CD4-positive, alpha-beta T cell treated with Interleukin-15 for 1 hour (primary cell): ENCODE measurements at regions not wholly inside any gene's neighbourhood (a gene's known extent, or its start where the extent isn't known, plus 50 kb on each side); places are given as distances from the start of the nearest gene placed in this dataset.

Experiments used
- DNase-seq: peaks from one replicate; pipeline ENCODE4 v3.0.0-alpha.2; 2020

GRCh38 chr2:234673961-234674759 is 177.3 kb upstream of the ARL4C start:
- no peak for DNase-seq

- no peak for DNase-seq
Observed at GRCh38 chr2:234673501-234673900, 176.6 kb upstream of the ARL4C start.

GRCh38 chr2:234672498-234673150 is 175.7 kb upstream of the ARL4C start:
- no peak for DNase-seq

DNA sequence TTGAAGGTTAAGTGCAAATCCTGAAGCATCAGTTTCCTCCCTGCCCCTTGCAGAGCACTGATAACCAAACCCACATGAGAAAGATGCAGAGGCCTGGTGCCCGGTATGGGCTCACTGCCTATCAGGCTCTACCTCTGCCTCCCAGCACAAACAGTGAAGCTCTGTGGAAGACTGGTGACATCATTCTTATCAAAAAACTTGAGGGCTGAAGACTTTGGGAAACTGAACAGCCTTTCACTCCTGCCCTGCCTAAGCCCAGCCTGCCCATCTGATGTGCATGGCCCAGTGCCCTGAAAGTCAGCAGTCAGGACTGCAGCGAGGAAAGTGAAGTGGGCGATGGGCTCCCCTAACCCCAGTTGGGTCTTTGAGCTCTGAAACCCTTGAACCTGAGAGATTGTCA is 174.8 kb upstream of the ARL4C start:
- no peak for DNase-seq

- no peak for DNase-seq
Observed at GRCh38 chr2:234671231-234671630, 174.3 kb upstream of the ARL4C start.

GRCh38 chr2:234670806-234671205 is 173.9 kb upstream of the ARL4C start:
- DNase-seq, result no peak

- no peak for DNase-seq
Observed at GRCh38 chr2:234670052-234670451, 173.2 kb upstream of the ARL4C start.

- DNase-seq, result no peak
Observed at GRCh38 chr2:234669621-234670020, 172.7 kb upstream of the ARL4C start.

DNA sequence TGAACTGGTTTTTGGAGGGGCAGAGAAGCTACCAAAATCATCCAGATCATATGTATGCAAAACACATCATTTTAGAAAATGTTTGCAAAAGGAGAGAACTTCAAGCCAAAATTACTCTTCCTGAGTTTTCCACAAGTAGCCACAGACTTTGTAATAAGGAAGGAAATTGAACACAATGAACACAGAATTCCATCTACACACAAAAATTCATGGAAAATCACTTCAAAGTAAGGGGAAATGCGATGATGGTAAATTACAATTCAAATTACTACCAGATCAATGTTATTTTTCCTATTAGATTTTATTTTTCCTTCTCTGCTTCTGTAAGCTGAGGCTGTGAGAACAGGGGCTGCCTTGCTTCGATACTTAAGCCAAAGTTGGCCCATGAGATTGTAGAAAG is 172.1 kb upstream of the ARL4C start:
- DNase-seq, result no peak

DNA sequence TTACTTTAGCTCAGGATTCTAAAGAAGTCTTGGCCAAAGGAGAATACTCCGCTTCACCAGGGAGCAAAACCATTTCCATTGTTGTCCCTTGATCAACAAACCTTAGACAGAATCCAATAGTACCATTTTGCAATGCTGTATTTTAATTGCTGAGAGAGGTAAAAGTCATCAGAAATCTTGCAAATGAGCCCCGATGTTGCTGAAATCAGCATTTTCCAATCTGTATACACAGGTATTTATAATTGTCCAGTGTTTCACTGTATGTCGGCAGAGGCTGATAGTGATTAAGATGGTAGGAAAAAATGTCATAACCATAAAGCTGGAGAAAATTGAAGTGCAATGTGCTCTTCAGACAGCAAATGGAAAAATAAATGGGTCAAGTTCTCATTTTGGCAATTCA is 170.0 kb upstream of the ARL4C start:
- no peak for DNase-seq

DNA sequence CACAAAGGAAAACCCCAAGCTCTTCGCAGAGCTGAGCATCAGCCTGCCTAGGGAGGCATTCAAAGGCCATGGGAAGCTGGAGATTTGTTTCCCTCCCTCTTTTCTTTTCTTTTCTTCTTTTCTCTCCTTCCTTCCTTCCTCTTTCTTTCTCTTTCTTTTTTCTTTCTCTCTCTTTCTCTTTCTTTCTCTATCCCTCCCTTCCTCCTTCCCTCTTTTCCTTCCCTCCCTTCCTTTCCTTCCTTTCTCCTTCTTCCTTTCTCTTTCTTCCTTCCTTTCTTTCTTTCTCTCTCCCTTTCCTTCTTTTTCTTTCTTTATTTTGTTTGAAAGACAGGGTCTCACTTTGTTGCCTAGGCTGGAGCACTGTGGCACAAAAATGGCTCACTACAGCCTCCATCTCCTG is 168.4 kb upstream of the ARL4C start:
- DNase-seq, result no peak

- DNase-seq, result no peak
Observed at GRCh38 chr2:234661849-234662248, 165.0 kb upstream of the ARL4C start.

DNA sequence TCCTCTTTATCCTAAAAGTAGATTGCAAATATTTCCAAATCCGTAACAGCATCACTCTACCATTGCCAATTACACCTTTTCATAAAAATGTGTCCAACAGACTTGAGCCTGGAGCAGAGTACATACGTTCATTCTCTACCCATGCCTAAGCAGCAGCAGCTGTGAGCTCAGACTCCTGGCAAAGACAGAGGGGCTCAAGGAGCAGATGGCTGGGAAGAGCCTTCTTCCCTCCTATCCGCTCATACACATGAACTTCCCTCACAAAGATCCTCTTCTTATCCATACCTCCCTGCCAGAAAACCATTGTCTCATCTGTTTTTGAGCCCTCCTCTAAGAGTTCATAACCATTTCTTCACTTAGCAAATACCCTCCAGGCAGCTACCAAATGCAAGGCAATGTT is 164.3 kb upstream of the ARL4C start:
- no peak for DNase-seq

DNA sequence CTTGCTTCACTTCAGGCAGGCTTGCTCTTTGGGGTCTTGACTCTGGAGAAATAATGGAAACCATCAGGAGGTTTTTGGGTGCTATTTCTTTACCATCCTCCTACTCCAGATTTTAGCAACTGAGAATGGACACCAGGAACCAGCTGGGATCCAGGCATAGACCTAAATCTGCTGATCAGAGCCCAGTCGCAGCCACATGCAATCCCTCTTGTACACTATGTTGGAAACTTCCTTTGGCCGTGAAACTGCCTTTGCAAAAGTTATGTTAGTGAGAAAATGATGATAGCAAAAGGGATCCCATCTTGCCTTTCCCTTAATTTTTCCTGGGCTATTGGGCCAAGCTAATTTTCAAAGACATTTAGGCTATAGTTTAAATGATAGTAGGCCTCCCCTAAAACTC is 158.8 kb upstream of the ARL4C start:
- DNase-seq, result no peak

- no peak for DNase-seq
Observed at GRCh38 chr2:234650911-234651310, 154.0 kb upstream of the ARL4C start.

- DNase-seq, result no peak
Observed at GRCh38 chr2:234649951-234650350, 153.1 kb upstream of the ARL4C start.

GRCh38 chr2:234643407-234643806 is 146.5 kb upstream of the ARL4C start:
- DNase-seq, result no peak

GRCh38 chr2:234641086-234641485 is 144.2 kb upstream of the ARL4C start:
- no peak for DNase-seq

DNA sequence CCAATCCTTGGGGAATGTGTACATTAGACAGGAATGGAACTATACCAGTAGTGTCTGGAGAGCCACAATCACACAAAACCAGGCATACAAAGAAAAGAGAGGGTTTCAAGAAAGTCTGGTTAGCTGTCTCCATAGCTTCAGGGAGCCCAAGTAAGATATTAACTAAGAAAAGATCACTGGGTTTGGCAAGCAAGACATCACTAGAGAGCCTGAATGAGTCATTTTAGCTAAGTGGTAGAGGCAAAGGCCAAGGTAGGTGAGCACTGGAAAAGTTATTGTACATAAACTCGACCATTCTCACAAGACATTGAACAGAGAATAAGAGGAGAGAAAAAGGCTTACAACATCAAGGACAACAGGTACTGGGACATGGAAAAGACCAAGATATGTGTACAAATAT is 143.8 kb upstream of the ARL4C start:
- DNase-seq, result no peak

- no peak for DNase-seq
Observed at GRCh38 chr2:234638966-234639365, 142.1 kb upstream of the ARL4C start.

GRCh38 chr2:234635284-234635683 is 138.4 kb upstream of the ARL4C start:
- no peak for DNase-seq

DNA sequence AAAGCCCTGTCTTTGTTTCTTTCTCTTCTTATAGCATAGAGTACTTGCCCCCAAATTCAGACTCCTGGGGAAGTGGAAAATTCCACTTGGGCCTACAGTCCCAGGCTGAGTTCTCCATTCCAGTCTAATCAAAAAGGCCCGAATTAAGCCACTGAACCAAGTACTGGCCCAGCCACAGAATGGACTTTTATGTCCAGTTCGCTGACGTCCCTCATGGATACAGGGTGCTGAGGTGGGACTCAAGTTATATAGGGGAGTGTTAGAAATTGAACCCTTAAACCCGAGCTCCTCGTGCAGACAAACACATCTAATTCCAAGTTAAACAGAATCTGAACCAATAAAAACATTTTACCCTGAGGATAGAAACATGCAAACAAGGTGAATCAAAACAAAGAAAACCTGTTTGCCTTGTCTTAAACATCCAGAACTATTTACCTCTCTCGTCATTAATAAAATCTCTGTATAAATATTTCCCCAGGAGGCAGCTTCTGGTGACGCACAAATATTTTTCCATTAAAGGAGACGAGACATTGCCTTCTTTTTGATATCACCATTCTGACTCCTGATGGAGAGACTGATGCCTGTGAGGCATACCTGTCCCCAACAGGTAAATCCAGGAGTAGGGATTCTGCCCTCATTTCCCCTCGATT is 136.8 kb upstream of the ARL4C start:
- DNase-seq, result no peak

DNA sequence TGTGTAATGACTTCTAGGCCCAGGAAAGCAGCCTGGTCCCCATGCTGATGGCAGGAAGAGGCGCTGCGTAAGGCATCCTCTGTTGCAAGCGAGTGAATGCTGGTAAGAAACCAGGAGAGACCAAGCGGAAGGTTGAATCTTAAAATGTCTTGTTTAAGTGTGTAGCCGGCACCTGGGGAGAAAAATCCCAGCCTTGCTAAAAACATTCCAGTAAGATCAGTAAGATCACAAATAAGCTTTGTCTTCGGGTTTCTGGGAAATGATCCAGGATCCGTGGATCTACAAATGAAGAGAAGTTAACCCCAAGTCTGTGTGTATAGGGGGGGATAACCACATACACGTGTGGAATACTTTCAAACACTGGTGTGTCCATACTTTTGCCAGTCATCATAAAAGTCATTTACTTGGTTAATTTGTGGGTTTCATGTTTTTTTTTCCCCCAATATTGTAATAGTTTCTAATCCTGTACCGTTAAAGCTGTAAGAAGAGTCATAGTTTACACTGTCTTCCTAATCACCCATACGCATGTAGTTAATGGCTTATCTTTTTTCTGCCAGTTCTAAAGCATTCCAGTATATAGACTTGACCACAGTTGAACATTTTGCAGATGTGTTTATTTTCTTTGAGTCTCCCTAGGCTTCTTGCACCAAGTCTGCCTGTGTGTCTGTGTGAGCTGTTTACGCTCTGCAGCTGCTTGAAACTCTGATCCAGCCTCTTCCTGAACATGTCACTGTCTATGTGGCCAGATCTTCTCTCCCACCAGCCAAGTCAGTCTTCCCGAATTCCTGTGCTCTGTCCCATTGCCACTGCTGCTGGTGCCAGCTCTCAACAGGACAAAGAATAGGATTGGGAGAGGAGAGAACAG is 135.9 kb upstream of the ARL4C start:
- DNase-seq, result no peak
